HL-60 (cell line): ENCODE measurements at regions not wholly inside any gene's neighbourhood (a gene's known extent, or its start where the extent isn't known, plus 50 kb on each side); places are given as distances from the start of the nearest gene placed in this dataset.

Experiments used
- GABPA ChIP-seq: IDR thresholded peaks from 2 replicates; pipeline ENCODE4 v1.6.1; 2012; ENCODE audit warnings: low read depth
- POLR2AphosphoS5 ChIP-seq: IDR thresholded peaks from 2 replicates; pipeline ENCODE4 v1.6.1; 2012; ENCODE audit warnings: low read depth
- TF ChIP-seq, protein P1 (sequence below): IDR thresholded peaks from one replicate; pipeline ENCODE4 v1.5.1; 2011; ENCODE audit warnings: low read length, control low read depth, inconsistent platforms; ENCODE audit not compliant: insufficient read depth

- TF ChIP-seq, protein P1, sequence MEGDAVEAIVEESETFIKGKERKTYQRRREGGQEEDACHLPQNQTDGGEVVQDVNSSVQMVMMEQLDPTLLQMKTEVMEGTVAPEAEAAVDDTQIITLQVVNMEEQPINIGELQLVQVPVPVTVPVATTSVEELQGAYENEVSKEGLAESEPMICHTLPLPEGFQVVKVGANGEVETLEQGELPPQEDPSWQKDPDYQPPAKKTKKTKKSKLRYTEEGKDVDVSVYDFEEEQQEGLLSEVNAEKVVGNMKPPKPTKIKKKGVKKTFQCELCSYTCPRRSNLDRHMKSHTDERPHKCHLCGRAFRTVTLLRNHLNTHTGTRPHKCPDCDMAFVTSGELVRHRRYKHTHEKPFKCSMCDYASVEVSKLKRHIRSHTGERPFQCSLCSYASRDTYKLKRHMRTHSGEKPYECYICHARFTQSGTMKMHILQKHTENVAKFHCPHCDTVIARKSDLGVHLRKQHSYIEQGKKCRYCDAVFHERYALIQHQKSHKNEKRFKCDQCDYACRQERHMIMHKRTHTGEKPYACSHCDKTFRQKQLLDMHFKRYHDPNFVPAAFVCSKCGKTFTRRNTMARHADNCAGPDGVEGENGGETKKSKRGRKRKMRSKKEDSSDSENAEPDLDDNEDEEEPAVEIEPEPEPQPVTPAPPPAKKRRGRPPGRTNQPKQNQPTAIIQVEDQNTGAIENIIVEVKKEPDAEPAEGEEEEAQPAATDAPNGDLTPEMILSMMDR = no peak
- TF ChIP-seq POLR2AphosphoS5 = no peak
- TF ChIP-seq GABPA = no peak
Measured at GRCh38 chr13:74062933-74063332, 71.3 kb downstream of the KLF12 start.
